SJSA1 (cell line): ENCODE measurements at regions not wholly inside any gene's neighbourhood (a gene's known extent, or its start where the extent isn't known, plus 50 kb on each side); places are given as distances from the start of the nearest gene placed in this dataset.
"Not testable (repeated sequence)": the region's sequence is repeated elsewhere in the genome, so short reads cannot be mapped to it uniquely, and the experiment has no call there.

Experiments used
- DNase-seq, 2 experiments: peaks; one replicate each; pipeline ENCODE4 v3.0.0-alpha.2; 2015 to 2020; ENCODE audit warnings: low spot score in 2 of 2, low read depth in 1 of 2
- H3K27ac ChIP-seq: fragments of 250-450 bp; sonication (Bioruptor Pico); 2 replicates; pipeline ENCODE4 v1.5.1; 2020; ENCODE audit warnings: mild to moderate bottlenecking, moderate library complexity
- H3K27me3 ChIP-seq: fragments of 250-450 bp; sonication (Bioruptor Pico); replicated peaks from 2 replicates; pipeline ENCODE4 v1.5.1; 2020; ENCODE audit warnings: mild to moderate bottlenecking, moderate library complexity
- H3K36me3 ChIP-seq: fragments of 250-450 bp; sonication (Bioruptor Pico); 2 replicates; pipeline ENCODE4 v1.5.1; 2020; ENCODE audit warnings: mild to moderate bottlenecking
- H3K4me1 ChIP-seq: fragments of 250-450 bp; sonication (Bioruptor Pico); replicated peaks from 2 replicates; pipeline ENCODE4 v1.6.1; 2021; ENCODE audit warnings: mild to moderate bottlenecking
- H3K4me3 ChIP-seq: fragments of 250-450 bp; sonication (Bioruptor Pico); 2 replicates; pipeline ENCODE4 v1.5.1; 2020; ENCODE audit warnings: mild to moderate bottlenecking
- H3K9me3 ChIP-seq: fragments of 250-450 bp; sonication (Bioruptor Pico); replicated peaks from 2 replicates; pipeline ENCODE4 v1.5.1; 2020; ENCODE audit warnings: mild to moderate bottlenecking

- no peak overlapping the region for H3K27ac ChIP-seq
- H3K4me3 ChIP-seq, result no peak overlapping the region
- no peaks in the 10 kb centered on the region for H3K27me3 ChIP-seq
- no peak for DNase-seq
- H3K36me3 ChIP-seq, result no peaks in the 10 kb centered on the region
- no peaks in the 10 kb centered on the region for H3K4me1 ChIP-seq
- no peaks in the 10 kb centered on the region for H3K9me3 ChIP-seq
These were observed 186.5 kb downstream of the LNPK start for GRCh38 chr2:175815537-175815936.

- Histone ChIP-seq H3K36me3 (no peaks in the 10 kb centered on the region), H3K4me1 (no peaks in the 10 kb centered on the region), H3K27ac (no peak overlapping the region), H3K27me3 (no peaks in the 10 kb centered on the region), H3K4me3 (no peak overlapping the region), H3K9me3 (no peaks in the 10 kb centered on the region)
- DNase-seq, result no peak
These were observed 190.1 kb downstream of the LNPK start for GRCh38 chr2:175811971-175812370.

- no peak overlapping the region for H3K27ac ChIP-seq
- no peaks in the 10 kb centered on the region for H3K36me3 ChIP-seq
- no peak overlapping the region for H3K4me3 ChIP-seq
- H3K4me1 ChIP-seq, result no peaks in the 10 kb centered on the region
- H3K9me3 ChIP-seq, result no peaks in the 10 kb centered on the region
- no peaks in the 10 kb centered on the region for H3K27me3 ChIP-seq
- no peak for DNase-seq
These were observed 193.2 kb downstream of the LNPK start for GRCh38 chr2:175808858-175809257.

- Histone ChIP-seq H3K4me3 (no peak overlapping the region), H3K4me1 (no peaks in the 10 kb centered on the region), H3K27ac (no peak overlapping the region), H3K36me3 (no peaks in the 10 kb centered on the region), H3K9me3 (no peaks in the 10 kb centered on the region), H3K27me3 (no peaks in the 10 kb centered on the region)
- no peak for DNase-seq
These were observed 194.0 kb downstream of the LNPK start for GRCh38 chr2:175808078-175808477.

GRCh38 chr2:175807031-175807873 lies 194.8 kb downstream of the LNPK start:
- DNase-seq, result peak in 1 of 2 experiments; percentile 24
- H3K4me1 ChIP-seq, result no peaks in the 10 kb centered on the region
- H3K27me3 ChIP-seq, result no peaks in the 10 kb centered on the region
- no peaks in the 10 kb centered on the region for H3K9me3 ChIP-seq
- H3K4me3 ChIP-seq, result no peak overlapping the region
- H3K36me3 ChIP-seq, result no peaks in the 10 kb centered on the region
- no peak overlapping the region for H3K27ac ChIP-seq

GRCh38 chr2:175806570-175806969 lies 195.5 kb downstream of the LNPK start:
- Histone ChIP-seq H3K27me3 (no peaks in the 10 kb centered on the region), H3K36me3 (no peaks in the 10 kb centered on the region), H3K27ac (no peak overlapping the region), H3K4me1 (no peaks in the 10 kb centered on the region), H3K4me3 (no peak overlapping the region), H3K9me3 (no peaks in the 10 kb centered on the region)
- DNase-seq, result no peak

- H3K36me3 ChIP-seq, result no peaks in the 10 kb centered on the region
- no peaks in the 10 kb centered on the region for H3K27me3 ChIP-seq
- H3K27ac ChIP-seq, result no peak overlapping the region
- no peaks in the 10 kb centered on the region for H3K9me3 ChIP-seq
- no peak for DNase-seq
- no peaks in the 10 kb centered on the region for H3K4me1 ChIP-seq
- no peak overlapping the region for H3K4me3 ChIP-seq
These were observed 196.0 kb downstream of the LNPK start for GRCh38 chr2:175806125-175806490.

- H3K36me3 ChIP-seq, result no peaks in the 10 kb centered on the region
- no peaks in the 10 kb centered on the region for H3K9me3 ChIP-seq
- DNase-seq, result no peak
- no peak overlapping the region for H3K4me3 ChIP-seq
- H3K27me3 ChIP-seq, result no peaks in the 10 kb centered on the region; the same call in 1 of the 2 replicates
- no peaks in the 10 kb centered on the region for H3K4me1 ChIP-seq
- no peak overlapping the region for H3K27ac ChIP-seq
These were observed 196.5 kb downstream of the LNPK start for GRCh38 chr2:175805442-175806124.

GRCh38 chr2:175804122-175804521 lies 197.9 kb downstream of the LNPK start:
- no peaks in the 10 kb centered on the region; the same call in 1 of the 2 replicates for H3K27me3 ChIP-seq
- no peaks in the 10 kb centered on the region for H3K4me1 ChIP-seq
- H3K4me3 ChIP-seq, result no peak overlapping the region
- no peak overlapping the region for H3K27ac ChIP-seq
- H3K36me3 ChIP-seq, result no peaks in the 10 kb centered on the region
- DNase-seq, result no peak
- no peaks in the 10 kb centered on the region for H3K9me3 ChIP-seq

- not testable (repeated sequence) for H3K4me1 ChIP-seq, H3K9me3 ChIP-seq, H3K4me3 ChIP-seq, H3K27me3 ChIP-seq, H3K27ac ChIP-seq, DNase-seq, H3K36me3 ChIP-seq
These were observed 205.6 kb downstream of the LNPK start for GRCh38 chr2:175796422-175796821.

GRCh38 chr2:175793648-175794047 lies 208.4 kb downstream of the LNPK start:
- Histone ChIP-seq H3K27me3 (no peaks in the 10 kb centered on the region), H3K27ac (no peak overlapping the region), H3K36me3 (no peaks in the 10 kb centered on the region), H3K9me3 (no peaks in the 10 kb centered on the region), H3K4me3 (no peak overlapping the region), H3K4me1 (no peaks in the 10 kb centered on the region)
- no peak for DNase-seq

- H3K36me3 ChIP-seq, result no peaks in the 10 kb centered on the region
- no peaks in the 10 kb centered on the region for H3K27me3 ChIP-seq
- no peak overlapping the region for H3K27ac ChIP-seq
- no peaks in the 10 kb centered on the region for H3K9me3 ChIP-seq
- no peaks in the 10 kb centered on the region for H3K4me1 ChIP-seq
- H3K4me3 ChIP-seq, result no peak overlapping the region
- DNase-seq, result no peak
These were observed 209.2 kb downstream of the LNPK start for GRCh38 chr2:175792881-175793280.

- Histone ChIP-seq H3K4me1 (no peaks in the 10 kb centered on the region), H3K27me3 (no peaks in the 10 kb centered on the region), H3K27ac (no peak overlapping the region), H3K36me3 (no peaks in the 10 kb centered on the region), H3K4me3 (no peak overlapping the region), H3K9me3 (no peaks in the 10 kb centered on the region)
- DNase-seq, result no peak
These were observed 209.9 kb downstream of the LNPK start for GRCh38 chr2:175792199-175792598.

- no peaks in the 10 kb centered on the region for H3K9me3 ChIP-seq
- no peak overlapping the region for H3K4me3 ChIP-seq
- DNase-seq, result no peak
- H3K27me3 ChIP-seq, result no peaks in the 10 kb centered on the region
- H3K36me3 ChIP-seq, result no peaks in the 10 kb centered on the region
- no peaks in the 10 kb centered on the region for H3K4me1 ChIP-seq
- no peak overlapping the region for H3K27ac ChIP-seq
These were observed 215.5 kb downstream of the LNPK start for GRCh38 chr2:175786471-175787124.
